NCI-H2029 (cell line): ENCODE measurements at regions not wholly inside any gene's neighbourhood (a gene's known extent, or its start where the extent isn't known, plus 50 kb on each side); places are given as distances from the start of the nearest gene placed in this dataset.

ENCODE experiments used
- DNase-seq: peaks from one replicate; lab custom pipeline; 2025; lab: John Stamatoyannopoulos, UW

GRCh38 chr2:22734373-22735045 is 650.5 kb upstream of the KLHL29 start:
- DNase-seq: no peak

DNA sequence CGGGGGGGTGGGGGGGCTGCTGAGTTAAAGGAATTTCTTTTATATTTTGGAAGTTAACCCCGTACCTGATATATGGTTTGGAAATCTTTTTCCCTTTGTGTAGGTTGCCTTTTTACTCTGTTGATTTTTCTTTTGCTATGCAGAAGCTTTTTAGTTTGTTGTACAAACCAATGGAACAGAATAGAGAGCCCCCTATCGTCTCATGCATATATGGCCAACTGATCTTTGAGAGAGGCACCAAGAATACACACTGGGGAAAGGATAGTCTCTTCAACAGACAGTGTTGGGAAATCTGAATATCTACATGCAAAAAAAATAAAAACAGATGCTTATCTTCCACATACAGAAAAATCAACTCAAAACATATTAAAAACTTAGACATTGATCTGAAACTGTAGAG is 647.8 kb upstream of the KLHL29 start:
- DNase-seq: no peak

DNA sequence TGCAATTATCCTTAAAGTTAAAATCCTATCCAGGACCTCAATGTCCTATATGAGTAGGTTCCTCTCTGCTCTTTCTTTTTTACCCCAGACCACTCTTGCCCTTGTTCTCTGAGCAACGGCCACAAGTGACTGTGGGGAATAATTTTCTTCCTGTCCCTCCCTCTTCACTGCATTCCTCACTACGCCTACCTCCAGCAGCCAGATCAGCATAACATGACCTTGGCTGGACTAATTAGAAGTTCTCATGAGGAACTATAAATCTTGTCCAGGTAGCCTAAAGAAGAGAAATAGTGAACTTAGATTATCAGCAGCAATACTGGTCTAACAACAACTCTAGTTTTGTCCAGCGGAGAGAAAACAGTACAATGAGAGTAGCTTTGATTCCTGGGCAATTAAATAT is 643.8 kb upstream of the KLHL29 start:
- no peak for DNase-seq

DNA sequence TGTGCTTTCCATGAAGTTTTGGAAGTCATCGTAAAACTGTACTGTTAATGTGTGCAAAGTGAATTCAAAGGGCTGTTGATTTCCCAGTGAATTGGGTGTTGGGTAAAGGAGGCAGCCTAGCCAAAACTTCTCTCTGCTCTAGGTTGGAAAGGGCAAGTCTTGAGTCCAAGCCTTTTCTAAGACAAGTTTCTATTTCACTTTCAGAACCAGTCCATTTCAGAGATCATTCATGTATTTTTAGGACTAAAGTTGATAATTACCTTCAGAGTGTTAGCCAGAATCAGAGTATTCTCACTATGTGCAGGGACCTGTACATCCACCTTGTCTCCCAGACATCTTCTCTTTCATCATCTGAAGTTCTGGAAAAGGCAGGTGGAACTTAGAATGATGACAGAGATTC is 636.1 kb upstream of the KLHL29 start:
- no peak for DNase-seq

GRCh38 chr2:22753476-22753875 is 631.5 kb upstream of the KLHL29 start:
- no peak for DNase-seq

DNA sequence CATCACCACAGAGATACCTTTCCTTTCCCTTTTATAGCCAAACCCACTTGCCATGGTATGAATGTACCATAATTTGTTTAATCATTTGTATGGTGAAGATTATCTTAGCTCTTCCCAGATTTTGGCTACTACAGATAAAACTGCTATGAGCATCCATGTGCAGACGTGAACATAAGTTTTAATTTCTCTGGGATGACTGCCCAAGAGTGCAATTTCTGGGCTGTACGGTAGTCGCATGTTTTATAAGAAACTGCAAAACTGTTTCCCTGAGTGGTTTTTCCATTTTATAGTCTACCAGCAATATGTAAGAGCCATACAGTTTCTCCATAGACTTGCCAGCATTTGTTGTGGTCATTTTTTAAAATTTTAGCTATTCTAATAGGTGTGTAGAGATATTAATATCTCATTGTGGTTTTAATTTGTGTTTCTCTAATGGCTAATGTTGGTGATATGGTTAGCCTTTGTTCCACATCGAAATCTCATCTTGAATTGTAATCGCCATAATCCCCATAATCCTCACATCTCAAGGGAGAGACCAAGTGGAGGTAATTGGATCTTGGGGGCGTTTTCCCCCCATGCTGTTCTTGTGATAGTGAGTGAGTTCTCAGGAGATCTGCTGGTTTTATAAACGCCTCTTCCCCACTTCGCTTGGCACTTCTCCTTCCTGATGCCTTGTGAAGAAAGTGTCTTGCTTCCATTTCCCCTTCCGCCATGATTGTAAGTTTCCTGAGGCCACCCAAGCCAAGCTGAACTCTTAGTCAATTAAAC is 628.5 kb upstream of the KLHL29 start:
- no peak for DNase-seq

DNA sequence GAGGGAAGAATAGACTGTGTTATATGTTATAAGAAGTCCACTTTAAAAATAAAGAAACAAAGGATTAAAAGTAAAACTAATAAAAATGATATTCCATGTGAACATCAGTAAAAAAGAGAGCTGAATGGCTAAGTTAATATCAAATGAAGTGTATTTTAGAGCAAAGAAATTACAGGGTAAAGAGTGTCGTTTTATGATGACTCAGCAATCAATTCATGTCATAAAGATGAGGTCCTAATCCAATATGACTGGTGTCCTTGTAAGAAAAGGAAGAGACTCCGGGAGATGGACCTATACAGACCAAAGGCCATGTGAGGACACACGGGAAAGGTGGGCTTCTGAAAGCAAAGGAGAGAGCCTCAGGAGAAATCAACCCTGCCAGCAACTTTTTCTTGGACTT is 615.5 kb upstream of the KLHL29 start:
- DNase-seq: no peak

DNA sequence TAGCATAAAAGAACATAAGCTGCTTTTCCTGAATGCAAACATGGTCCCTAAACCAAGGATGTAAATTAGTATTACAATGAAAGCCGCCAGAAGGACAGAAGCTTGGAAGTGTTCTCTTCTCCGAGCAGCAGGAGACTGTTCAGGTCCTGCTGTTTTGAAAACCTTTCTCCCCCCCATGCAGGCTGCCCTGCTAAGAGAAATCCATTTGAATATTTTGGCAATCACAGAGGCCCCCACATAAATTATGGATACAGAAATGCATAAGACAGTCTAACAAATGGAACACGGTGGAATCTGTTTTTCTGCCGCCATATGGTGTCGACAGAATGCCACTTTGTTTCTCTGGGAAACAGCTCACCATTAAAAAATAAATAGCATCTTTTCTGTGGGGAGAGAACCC is 600.4 kb upstream of the KLHL29 start:
- DNase-seq: no peak

DNA sequence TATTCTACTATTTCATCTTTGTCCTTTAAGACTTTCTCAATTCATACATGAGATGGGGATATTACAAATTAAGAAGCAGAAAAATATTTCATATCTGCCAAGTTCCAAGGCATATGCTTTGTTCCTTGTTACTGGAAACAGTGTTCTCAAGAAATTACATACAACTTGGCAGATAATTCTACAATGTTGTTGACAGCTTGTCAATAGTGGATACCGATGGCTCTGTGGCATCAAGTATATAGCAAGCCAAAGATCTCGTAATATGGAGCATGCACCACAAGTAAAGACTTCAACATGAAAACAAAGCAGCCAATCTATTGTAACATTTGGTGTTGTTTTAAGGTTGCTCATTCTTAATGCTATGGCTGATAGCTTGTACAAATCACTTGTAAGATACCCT is 598.2 kb upstream of the KLHL29 start:
- no peak for DNase-seq

DNA sequence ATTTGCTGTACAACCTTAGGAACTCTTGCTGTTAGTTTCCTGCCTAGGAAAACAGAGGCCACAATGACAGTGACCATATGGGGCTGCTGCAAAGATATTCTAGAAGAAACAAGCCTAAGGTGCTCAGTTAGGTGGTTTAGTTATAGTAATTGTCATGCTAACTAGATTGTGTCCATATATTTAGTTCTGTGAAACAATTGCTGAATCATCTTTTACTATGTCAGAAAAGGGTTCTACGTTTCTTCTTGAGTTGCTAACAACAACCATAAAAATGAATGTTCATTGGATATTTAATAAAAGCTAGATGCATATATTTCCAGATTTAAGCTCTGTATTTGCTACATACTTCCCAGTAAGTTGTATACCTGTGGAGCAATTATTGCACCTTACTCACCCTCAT is 597.2 kb upstream of the KLHL29 start:
- no peak for DNase-seq

DNA sequence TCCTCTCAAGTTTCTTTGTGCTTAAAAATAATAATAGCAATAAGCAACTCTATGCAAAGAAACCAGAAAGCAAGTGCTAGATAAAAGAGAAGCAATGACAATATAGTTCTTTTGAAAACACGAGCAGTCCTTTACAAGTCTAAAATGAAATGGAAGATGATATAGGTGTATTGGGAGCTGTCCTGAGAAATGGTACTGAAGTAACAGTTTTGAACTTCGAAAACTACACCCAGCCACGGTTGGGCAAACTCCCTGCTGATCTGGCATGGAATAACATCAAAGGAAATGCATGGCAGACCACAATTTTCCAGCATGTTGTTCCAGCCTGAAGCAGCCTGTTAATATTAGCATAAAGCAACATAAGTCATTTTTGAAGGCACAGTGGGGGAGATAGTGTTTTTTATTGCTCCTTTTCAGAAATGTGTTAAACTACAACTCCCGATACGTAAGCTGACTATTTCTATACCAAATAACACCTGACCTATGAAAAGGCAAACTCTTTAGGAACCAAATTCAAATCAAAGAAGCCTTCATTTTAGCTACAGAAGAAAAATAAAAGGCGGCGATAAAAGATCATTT is 596.1 kb upstream of the KLHL29 start:
- DNase-seq: no peak

GRCh38 chr2:22795287-22795866 is 589.6 kb upstream of the KLHL29 start:
- no peak for DNase-seq

- no peak for DNase-seq
Measured at GRCh38 chr2:22798386-22798785, 586.6 kb upstream of the KLHL29 start.

DNA sequence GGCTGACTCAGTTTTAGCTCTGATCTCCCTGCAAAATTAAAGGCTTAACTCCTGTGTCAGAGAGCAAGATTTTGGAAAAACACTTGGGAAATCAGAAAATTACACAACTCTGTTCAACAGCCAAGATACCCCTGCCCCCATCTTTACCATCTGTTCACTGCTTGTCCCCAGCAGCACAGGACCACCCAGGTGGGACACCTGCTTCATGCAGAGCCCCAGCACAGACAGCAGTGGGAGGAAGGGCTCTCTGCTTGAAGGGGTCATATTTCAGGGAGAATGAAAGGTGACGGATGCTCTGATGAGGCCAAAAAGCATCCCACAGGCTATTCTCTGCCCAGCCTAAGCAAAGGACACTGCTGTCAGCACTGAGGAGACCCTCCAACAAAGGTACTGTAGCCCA is 584.6 kb upstream of the KLHL29 start:
- no peak for DNase-seq

DNA sequence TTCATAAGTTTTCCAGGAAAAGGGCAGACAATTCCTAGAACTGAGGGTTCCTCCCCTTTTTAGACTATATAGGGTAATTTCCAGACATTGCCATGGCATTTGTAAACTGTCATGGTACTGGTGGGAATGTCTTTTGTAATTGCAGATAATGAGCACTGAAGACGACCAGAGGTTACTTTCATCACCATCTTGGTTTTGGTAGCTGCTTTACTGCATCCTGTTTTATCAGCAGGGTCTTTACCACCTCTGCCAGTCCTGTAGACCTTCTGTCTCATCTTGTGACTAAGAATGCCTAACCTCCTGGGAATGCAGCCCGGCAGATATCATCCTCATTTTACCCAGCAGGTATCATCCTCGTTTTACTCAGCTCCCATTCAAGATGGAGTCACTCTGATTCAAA is 583.9 kb upstream of the KLHL29 start:
- no peak for DNase-seq

GRCh38 chr2:22801970-22802369 is 583.0 kb upstream of the KLHL29 start:
- DNase-seq: no peak

DNA sequence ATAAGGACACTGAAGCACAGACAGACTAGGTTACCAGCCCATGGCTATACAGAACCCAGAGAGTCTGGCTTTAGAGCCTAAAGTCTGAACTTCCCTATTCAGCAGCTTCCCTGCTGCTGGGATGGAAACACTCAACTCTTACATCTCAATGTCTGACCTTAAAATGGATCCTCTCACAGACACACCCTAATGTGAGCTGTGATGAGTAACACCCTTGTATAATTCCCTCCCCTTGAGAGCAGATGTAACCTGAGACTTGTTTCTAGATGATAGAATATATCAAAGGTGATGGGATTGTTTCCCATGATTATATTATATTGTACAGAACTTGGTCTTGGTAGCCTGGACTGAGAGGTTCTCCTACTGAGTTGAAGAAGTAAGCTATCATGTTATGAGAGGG is 577.1 kb upstream of the KLHL29 start:
- no peak for DNase-seq

- no peak for DNase-seq
Measured at GRCh38 chr2:22810602-22811001, 574.4 kb upstream of the KLHL29 start.

- DNase-seq: no peak
Measured at GRCh38 chr2:22812065-22812680, 572.8 kb upstream of the KLHL29 start.

DNA sequence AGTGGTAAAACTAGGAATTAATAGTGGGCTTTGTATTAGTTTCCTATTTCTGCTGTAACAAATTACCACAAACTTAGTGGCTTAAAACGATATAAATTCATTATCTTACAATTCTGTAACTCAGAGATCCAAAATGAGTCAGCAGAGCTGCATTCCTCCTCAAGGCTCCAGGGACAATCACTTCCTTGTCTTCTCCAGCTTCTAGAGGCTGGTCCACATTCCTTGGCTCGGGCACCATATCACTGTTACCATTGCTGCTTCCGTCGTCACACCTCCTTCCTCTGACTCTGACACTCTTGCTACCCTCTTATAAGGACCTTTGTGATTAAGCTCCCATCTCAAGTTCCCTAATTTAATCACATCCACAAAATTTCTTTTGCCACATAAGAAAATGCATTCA is 567.8 kb upstream of the KLHL29 start:
- DNase-seq: no peak

DNA sequence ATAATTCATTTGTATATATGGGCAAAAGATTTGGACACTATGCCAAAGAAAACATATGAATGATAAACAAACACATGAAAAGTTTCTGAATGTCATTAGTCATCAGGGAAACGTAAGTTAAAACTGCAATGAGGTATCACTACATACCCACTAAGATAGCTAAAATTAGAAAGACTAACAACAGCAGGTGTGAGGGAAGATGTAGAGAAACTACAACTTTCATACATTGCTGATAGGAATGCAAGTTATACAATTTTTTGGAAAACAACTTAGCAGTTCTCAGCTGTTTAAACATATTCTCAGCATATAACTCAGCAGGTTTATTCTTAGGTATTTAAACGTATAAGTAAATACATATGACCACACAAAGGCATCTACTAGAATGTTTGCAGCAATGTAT is 563.5 kb upstream of the KLHL29 start:
- DNase-seq: no peak

DNA sequence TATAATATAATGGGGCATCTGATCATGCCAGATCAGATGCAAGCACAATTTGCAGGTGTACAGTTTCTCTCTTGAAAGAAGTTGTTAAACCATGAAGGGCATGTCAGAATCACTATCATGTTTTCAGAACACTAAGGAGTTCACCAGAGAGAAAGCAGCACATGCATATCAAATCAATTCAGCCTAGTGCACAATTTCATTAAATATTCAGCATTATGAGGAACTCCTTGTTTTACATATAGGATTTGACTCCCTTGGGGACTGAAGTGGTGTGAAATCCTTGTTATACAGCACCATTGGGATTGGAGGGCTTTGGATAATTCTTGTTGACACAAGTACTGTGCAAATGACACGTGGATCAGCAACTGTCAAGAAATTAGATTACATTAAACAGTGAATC is 562.1 kb upstream of the KLHL29 start:
- DNase-seq: no peak

- no peak for DNase-seq
Measured at GRCh38 chr2:22824618-22825017, 560.4 kb upstream of the KLHL29 start.
